ENCODE measurements at regions not wholly inside any gene's neighbourhood (a gene's known extent, or its start where the extent isn't known, plus 50 kb on each side); places are given as distances from the start of the nearest gene placed in this dataset.

GRCh38 chr3:54003136-54003535 lies 111.5 kb upstream of the SELENOK start:
- TF ChIP-seq, protein P1, sequence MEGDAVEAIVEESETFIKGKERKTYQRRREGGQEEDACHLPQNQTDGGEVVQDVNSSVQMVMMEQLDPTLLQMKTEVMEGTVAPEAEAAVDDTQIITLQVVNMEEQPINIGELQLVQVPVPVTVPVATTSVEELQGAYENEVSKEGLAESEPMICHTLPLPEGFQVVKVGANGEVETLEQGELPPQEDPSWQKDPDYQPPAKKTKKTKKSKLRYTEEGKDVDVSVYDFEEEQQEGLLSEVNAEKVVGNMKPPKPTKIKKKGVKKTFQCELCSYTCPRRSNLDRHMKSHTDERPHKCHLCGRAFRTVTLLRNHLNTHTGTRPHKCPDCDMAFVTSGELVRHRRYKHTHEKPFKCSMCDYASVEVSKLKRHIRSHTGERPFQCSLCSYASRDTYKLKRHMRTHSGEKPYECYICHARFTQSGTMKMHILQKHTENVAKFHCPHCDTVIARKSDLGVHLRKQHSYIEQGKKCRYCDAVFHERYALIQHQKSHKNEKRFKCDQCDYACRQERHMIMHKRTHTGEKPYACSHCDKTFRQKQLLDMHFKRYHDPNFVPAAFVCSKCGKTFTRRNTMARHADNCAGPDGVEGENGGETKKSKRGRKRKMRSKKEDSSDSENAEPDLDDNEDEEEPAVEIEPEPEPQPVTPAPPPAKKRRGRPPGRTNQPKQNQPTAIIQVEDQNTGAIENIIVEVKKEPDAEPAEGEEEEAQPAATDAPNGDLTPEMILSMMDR (conservative IDR thresholded peaks at IDR 0.05 in 1 of 2, IDR thresholded peaks at IDR 0.05 in 1 of 2; ENCODE audit: low read depth in 1 of 2, low read length in 2 of 2) = no peak
- TF ChIP-seq EZH2 (IDR thresholded peaks at IDR 0.05; ENCODE audit: low read length, missing control alignments) = no peak

All from fibroblast of lung (primary cell).